Breast epithelium (tissue), 3 donors: ENCODE measurements at regions not wholly inside any gene's neighbourhood (a gene's known extent, or its start where the extent isn't known, plus 50 kb on each side); places are given as distances from the start of the nearest gene placed in this dataset.

ENCODE experiments used
- POLR2A ChIP-seq: fragments of 450-650 bp; IDR thresholded peaks from one replicate; pipeline ENCODE4 v1.6.1; 2016; ENCODE audit warnings: antibody characterized with exemption, mild to moderate bottlenecking, moderate library complexity
- POLR2AphosphoS5 ChIP-seq, 3 donors: sonication (generic); formaldehyde crosslinking; IDR thresholded peaks; one replicate each; pipeline ENCODE4 v1.6.1; 2017; ENCODE audit warnings: antibody characterized with exemption in 3 of 3
- TF ChIP-seq, protein P1 (sequence below), 3 donors: fragments of 450-650 bp; IDR thresholded peaks; one replicate each; pipeline ENCODE4 v1.5.1; 2016 to 2017; ENCODE audit warnings: antibody characterized with exemption in 3 of 3, mild to moderate bottlenecking in 3 of 3, moderate library complexity in 3 of 3

DNA sequence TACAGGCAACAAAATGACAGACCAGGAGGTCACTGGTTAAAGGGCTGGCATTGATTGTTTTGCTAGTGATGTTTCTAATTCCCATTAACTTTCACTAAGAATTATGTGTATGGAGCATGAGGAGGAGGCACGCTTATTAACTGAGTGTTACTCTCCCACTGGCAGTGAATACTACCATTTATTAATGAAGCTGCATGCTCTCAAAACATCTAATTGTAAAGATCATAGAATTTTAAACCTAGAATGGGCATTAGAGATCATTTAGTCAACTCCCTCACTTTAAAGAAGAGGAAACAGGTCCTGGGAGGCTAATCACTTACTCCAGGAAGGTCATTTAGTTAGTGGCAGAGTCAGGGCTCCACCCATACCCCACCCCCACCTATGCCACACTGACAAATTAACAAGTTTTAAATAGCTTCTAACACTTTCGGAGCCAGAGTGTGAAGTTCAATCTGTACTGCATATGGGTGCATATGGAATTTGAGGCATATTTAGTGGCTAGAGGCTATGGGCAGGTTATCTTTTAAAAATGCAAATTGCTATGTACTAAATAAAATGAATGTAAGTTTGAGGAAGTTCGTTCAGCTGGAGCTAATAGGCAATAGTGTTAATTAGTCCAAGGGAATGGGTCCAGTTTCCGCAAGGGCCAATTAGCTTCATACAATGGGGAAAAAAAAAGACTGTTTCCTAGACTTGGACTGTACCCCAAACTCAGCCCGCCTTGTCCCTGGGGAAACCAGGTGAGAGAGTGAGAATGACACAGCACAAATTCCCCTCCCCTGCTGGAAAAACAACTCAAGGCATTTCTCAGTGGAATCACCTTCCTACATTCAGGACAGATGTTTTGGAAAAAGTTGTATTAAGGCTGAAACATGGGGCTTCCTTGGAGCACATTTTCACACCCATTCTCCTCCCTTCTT lies 178.8 kb downstream of the ICOS start:
- no peak for TF ChIP-seq POLR2A
- TF ChIP-seq, protein P1, sequence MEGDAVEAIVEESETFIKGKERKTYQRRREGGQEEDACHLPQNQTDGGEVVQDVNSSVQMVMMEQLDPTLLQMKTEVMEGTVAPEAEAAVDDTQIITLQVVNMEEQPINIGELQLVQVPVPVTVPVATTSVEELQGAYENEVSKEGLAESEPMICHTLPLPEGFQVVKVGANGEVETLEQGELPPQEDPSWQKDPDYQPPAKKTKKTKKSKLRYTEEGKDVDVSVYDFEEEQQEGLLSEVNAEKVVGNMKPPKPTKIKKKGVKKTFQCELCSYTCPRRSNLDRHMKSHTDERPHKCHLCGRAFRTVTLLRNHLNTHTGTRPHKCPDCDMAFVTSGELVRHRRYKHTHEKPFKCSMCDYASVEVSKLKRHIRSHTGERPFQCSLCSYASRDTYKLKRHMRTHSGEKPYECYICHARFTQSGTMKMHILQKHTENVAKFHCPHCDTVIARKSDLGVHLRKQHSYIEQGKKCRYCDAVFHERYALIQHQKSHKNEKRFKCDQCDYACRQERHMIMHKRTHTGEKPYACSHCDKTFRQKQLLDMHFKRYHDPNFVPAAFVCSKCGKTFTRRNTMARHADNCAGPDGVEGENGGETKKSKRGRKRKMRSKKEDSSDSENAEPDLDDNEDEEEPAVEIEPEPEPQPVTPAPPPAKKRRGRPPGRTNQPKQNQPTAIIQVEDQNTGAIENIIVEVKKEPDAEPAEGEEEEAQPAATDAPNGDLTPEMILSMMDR (IDR thresholded peaks at IDR 0.05) = no peak
- TF ChIP-seq POLR2AphosphoS5 (IDR thresholded peaks at IDR 0.05) = no peak
